GF-D8 (cell line): ENCODE measurements at regions not wholly inside any gene's neighbourhood (a gene's known extent, or its start where the extent isn't known, plus 50 kb on each side); places are given as distances from the start of the nearest gene placed in this dataset.
"Not testable (repeated sequence)": the region's sequence is repeated elsewhere in the genome, so short reads cannot be mapped to it uniquely, and the experiment has no call there.

ENCODE experiments used
- DNase-seq: peaks from one replicate; lab custom pipeline; 2025; lab: John Stamatoyannopoulos, UW

GRCh38 chr21:31609081-31609480 is 50.4 kb upstream of the SOD1 start:
- DNase-seq = no peak

GRCh38 chr21:31607791-31608190 is 51.7 kb upstream of the SOD1 start:
- no peak for DNase-seq

DNA sequence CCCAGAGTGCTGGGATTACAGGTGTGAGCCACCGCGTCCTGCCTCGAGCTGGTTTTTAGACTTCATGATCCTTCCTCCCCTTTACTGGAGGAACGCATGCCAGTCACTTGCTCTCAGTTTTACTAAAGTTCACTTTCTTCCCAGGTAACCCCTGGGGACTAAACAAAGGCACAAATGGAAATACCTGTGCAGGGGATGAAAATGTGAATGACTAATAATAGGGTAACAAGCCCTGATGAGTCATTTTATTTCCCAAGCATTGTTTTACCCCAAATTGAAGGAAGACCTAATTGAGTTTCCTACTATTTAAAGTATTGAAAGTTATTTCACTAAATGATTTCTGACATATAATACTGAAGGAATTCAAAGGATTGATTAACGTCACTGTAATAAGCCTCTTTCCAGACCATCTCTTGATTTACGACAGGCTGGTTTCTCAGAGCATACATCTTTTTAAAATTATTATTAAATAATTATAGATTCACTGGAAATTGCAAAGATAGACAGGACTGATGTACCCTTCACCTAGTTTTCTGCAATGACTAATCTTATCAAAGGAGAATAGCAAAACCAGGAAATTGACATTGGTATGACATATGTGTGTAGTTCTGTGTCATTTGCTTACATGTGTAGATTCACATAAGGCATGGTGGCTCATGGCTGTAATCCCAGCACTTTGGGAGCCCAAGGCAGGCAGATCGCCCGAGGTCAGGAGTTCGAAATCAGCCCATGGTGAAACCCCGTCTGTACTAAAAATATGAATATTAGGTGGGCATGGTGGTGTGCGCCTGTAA is 53.2 kb upstream of the SOD1 start:
- DNase-seq = no peak

GRCh38 chr21:31604591-31605190 is 54.8 kb upstream of the SOD1 start:
- peak; percentile 21 for DNase-seq

DNA sequence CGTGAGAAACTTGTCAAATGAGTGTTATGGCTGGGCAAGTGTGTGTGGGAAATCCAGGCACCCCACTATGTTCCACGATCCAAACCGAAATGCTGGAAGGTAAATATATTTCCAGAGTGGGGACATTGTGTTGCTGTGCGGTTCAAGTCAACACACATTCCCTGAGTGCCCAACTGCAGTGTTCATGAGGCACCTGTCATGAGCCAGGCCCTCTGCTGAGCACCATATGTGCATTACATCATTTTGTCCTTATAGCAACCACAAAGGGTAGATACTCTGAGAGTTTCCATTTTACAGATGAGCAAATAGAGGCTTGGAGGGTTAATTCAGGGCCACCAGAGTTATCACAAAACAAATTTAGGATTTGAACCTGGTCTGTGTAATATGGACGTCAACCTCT is 59.9 kb upstream of the SOD1 start:
- DNase-seq = no peak

GRCh38 chr21:31599013-31599412 is 60.5 kb upstream of the SOD1 start:
- DNase-seq = no peak

DNA sequence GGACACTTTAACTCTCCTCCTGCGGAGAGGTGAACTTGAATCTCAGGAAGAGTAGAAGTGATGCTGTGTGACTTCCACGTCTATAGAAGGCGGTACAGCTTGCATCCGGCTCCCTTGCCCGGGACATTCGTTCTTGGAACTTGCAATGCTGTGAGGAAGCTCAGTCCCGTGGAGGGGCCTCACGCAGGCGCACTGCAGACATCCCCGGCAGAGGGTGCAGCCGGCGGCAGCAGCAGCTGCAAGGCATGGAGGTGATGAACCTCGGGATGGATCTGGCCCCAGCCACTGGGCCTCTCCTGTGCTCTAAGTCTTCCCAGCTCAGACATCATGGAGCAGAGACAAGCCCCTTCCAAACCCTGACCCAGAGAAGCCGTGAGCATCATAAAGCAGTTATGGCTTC is 61.8 kb upstream of the SOD1 start:
- no peak for DNase-seq

DNA sequence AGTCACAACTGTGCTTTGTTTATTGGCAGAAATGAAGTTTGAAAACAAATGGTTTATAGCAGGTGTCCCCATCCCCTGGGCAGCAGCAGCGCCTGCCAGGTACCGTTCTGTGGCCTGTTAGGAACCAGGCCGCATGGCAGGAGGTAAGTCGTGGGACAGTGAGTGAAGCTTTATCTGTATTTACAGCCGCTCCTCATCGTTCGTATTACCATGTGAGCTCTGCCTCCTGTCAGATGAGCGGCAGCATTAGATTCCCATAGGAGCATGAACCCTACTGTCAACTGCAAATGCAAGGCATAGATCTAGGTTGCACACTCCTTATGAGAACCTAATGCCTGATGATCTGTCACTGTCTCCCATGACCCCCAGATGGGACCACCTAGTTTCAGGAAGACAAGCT is 63.4 kb upstream of the SOD1 start:
- DNase-seq = no peak

DNA sequence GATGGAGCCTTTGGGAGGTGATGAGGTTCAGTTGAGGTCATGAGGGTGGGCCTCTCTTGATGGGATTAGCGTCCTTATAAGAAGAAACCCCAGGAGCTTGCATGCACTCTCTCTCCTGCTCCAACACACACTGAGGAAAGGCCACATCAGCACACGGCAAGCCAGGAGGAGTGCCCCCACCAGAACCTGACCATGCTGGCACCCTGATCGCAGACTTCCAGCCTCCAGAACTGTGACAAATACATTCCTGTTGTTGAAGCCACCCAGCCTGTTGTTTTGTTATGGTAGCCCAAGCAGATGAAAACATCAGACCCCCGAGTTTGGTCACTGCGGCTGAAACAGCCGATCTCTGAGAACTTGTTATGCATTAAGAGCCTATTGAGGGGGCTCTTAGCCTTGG is 64.8 kb upstream of the SOD1 start:
- no peak for DNase-seq

DNA sequence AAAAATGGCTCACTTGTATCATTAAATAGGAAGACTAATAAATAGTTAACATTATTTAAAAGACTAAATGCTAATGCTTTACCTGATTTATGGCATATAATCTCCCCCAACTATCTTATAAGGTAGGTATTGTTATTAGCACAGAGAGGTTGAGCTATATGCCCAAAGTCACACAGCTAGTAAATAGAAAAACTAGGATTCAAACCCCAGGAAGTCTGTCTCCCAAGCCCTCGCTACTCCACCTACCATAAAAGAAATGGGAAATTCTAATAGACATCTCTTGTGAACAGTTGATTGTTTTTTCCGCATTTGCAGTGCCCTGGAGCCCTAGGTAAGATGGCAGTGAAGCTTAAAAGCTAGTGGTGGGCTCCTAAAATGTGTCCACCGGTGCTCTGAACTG is 65.2 kb upstream of the SOD1 start:
- DNase-seq = no peak

- no peak for DNase-seq
Measured at GRCh38 chr21:31592963-31593560, 66.4 kb upstream of the SOD1 start.

DNA sequence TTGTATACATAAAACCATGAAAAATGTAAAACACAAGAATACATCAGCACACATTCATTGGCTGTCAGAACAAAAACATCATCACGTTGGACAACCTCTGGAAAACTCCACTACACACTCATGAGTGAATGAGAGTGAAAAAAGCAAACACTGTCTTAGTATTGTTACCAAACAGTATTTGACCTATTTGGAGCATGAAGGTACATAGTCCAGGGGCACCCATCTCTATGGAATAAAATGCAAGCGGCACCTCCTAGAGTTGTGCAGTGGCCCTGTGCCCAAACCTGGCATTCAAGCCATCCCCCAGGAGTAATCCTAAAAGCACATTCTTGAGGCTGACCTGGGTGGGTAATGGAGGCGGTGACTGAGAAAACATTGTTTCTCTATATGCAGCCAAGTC is 67.0 kb upstream of the SOD1 start:
- DNase-seq = no peak

DNA sequence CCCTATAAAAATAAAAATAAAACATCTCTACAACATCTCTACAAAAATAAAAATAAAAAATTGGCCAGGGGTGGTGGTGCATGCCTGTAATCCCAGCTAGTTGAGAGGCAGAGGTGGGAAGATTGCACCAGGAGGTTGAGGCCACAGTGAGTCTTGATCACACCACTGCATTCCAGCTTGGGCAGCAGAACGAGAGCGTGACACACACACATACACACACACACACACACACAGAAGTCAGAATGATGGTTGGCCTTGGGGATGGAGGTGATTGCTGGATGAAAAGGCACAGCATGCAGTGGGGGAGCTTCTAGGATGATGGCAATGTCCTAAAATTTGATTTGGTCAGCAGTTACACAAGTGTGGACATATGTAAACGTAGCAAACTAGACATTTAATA is 69.7 kb upstream of the SOD1 start:
- no peak for DNase-seq

DNA sequence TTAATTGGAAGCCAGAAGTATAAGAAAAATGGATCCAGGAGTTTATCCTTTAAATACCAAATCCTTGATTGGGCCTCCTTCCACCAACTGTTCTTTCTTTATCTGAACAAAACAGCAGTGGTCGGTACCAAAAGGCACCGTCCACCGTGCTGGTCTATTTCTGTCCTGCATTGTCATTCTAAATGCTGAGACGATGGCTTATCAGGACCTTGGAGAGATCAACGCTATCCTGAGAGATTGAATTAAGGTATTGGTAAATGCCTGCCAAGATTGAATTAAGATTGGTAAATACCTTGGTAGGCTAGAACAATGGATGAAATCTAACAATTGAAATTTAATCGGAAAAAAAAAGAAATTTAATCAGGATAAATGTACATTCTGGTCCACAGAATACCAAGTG is 73.4 kb upstream of the SOD1 start:
- no peak for DNase-seq

DNA sequence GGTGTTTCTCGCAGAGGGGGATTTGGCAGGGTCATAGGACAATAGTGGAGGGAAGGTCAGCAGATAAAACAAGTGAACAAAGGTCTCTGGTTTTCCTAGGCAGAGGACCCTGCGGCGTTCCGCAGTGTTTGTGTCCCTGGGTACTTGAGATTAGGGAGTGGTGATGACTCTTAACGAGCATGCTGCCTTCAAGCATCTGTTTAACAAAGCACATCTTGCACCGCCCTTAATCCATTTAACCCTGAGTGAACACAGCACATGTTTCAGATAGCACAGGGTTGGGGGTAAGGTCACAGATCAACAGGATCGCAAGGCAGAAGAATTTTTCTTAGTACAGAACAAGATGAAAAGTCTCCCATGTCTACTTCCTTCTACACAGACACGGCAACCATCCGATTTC is 75.6 kb upstream of the SOD1 start:
- DNase-seq = not testable (repeated sequence)

GRCh38 chr21:31583498-31583897 is 76.0 kb upstream of the SOD1 start:
- no peak for DNase-seq

GRCh38 chr21:31580866-31581276 is 78.6 kb upstream of the SOD1 start:
- DNase-seq = peak; percentile 3

GRCh38 chr21:31577271-31577670 is 82.2 kb upstream of the SOD1 start:
- no peak for DNase-seq

DNA sequence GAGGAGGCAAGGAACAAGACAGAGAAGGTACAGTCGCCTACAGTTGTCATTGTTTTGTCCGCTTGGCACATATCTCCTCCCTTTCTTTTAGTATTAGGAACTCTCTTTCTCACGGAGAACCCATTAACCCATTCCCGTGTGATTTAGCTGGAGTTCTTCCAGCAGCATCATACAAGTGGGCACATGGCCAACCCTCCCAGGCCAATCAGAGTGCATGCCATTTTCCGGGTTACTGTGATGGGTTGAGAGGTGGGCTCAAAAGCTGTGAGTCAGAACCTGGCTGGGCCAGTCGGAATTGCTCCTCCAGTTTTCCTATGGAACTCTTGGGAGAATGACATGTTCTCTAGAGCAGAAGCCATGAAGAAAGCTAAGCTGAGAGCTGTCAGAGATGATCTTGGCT is 83.1 kb upstream of the SOD1 start:
- DNase-seq = no peak

GRCh38 chr21:31573217-31573616 is 86.3 kb upstream of the SOD1 start:
- no peak for DNase-seq

- DNase-seq = no peak
Measured at GRCh38 chr21:31571879-31572278, 87.6 kb upstream of the SOD1 start.

GRCh38 chr21:31570824-31571566 is 88.5 kb upstream of the SOD1 start:
- DNase-seq = no peak

GRCh38 chr21:31566611-31567010 is 92.9 kb upstream of the SOD1 start:
- DNase-seq = no peak
